Uterus (tissue), 3 donors: ENCODE measurements at regions not wholly inside any gene's neighbourhood (a gene's known extent, or its start where the extent isn't known, plus 50 kb on each side); places are given as distances from the start of the nearest gene placed in this dataset.
"Not testable (repeated sequence)": the region's sequence is repeated elsewhere in the genome, so short reads cannot be mapped to it uniquely, and the experiment has no call there.

ENCODE experiments used
- DNase-seq, 2 donors: peaks; one replicate each; pipeline ENCODE4 v3.0.0-alpha.2; 2019 to 2020
- H3K27ac ChIP-seq, 2 donors: fragments of 200-600 bp; sonication (generic); 1 replicate in 1 of 2; 2 replicates in 1 of 2; pipeline ENCODE4 v1.5.1; 2016 to 2018
- H3K27me3 ChIP-seq, 2 donors: fragments of 200-600 bp; sonication (generic); one replicate each; pipeline ENCODE4 v1.5.1; 2018 to 2019; ENCODE audit warnings: control low read depth in 1 of 2
- H3K36me3 ChIP-seq, 2 donors: fragments of 200-600 bp; sonication (generic); one replicate each; pipeline ENCODE4 v1.5.1; 2019; ENCODE audit warnings: control low read depth in 1 of 2
- H3K4me1 ChIP-seq, 2 donors: fragments of 200-600 bp; sonication (generic); one replicate each; pipeline ENCODE4 v1.5.1; 2018 to 2019; ENCODE audit warnings: control low read depth in 1 of 2
- H3K4me3 ChIP-seq, 2 donors: fragments of 200-600 bp; sonication (generic); 1 replicate in 1 of 2; 2 replicates in 1 of 2; pipeline ENCODE4 v1.5.1; 2018 to 2019; ENCODE audit warnings: mild to moderate bottlenecking in 1 of 2
- H3K9me3 ChIP-seq, 2 donors: fragments of 200-600 bp; sonication (generic); one replicate each; pipeline ENCODE4 v1.5.1; 2019; ENCODE audit warnings: control low read depth in 1 of 2
- CTCF ChIP-seq, 4 experiments: fragments of 200-600 bp in 2 of 4; fragments of 450-650 bp in 2 of 4; sonication (generic) in 2 of 4; IDR thresholded peaks; one replicate each; pipeline ENCODE4 v1.5.1; 2016 to 2019; ENCODE audit warnings: antibody characterized with exemption in 4 of 4, mild to moderate bottlenecking in 2 of 4, moderate library complexity in 1 of 4
- POLR2A ChIP-seq, 2 donors: fragments of 450-650 bp; IDR thresholded peaks; one replicate each; pipeline ENCODE4 v1.6.1; 2016; ENCODE audit warnings: antibody characterized with exemption in 2 of 2, mild to moderate bottlenecking in 1 of 2, moderate library complexity in 1 of 2
- intact Hi-C: fragments of 100-400 bp; cut with DNase I; formaldehyde crosslinking; loops from one replicate; pipeline ENCODE4 v1.15.1; 2023; ENCODE audit warnings: low total_unique reads
- donor health status: DM: yes; HTN: yes; CAD: no.

- no peak for DNase-seq
- no peaks in the 10 kb centered on the region for H3K4me1 ChIP-seq
- no peaks in the 10 kb centered on the region for H3K27me3 ChIP-seq
- H3K4me3 ChIP-seq: no peak overlapping the region
- intact Hi-C loops: no loop called here
- TF ChIP-seq CTCF (IDR thresholded peaks at IDR 0.05): no peak
- TF ChIP-seq POLR2A (IDR thresholded peaks at IDR 0.05): no peak
- no peaks in the 10 kb centered on the region for H3K36me3 ChIP-seq
- no peak overlapping the region for H3K27ac ChIP-seq
- no peaks in the 10 kb centered on the region for H3K9me3 ChIP-seq
Measured at GRCh38 chr6:15016813-15017212, 229.1 kb upstream of the JARID2 start.

- no peak for DNase-seq
- H3K27ac ChIP-seq: no peak overlapping the region
- H3K36me3 ChIP-seq: no peaks in the 10 kb centered on the region
- H3K4me3 ChIP-seq: no peak overlapping the region
- no peaks in the 10 kb centered on the region for H3K27me3 ChIP-seq
- no peaks in the 10 kb centered on the region for H3K9me3 ChIP-seq
- no peaks in the 10 kb centered on the region for H3K4me1 ChIP-seq
- TF ChIP-seq CTCF (IDR thresholded peaks at IDR 0.05): no peak
- TF ChIP-seq POLR2A (IDR thresholded peaks at IDR 0.05): no peak
- intact Hi-C loops: no loop called here
Measured at GRCh38 chr6:15017261-15017660, 228.6 kb upstream of the JARID2 start.

DNA sequence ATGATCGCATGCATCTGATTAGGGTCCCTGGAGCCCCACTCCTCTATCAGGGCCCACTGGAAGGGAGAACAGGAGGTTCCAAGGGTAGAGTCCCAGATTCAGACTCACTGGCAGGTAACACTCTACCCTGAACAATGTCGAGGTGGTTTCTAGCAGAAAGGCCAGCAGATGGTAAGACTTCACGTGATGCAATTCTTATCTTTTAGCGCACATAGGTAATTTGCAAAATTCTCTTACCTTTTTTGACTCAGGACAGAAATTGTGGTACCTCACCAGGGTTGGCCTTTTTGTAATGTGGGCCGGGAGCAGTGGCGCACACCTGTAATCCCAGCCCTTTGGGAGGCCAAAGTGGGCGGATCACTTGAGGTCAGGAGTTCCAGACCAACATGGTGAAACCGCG, 228.1 kb upstream of the JARID2 start:
- intact Hi-C loops: no loop called here
- no peaks in the 10 kb centered on the region for H3K27me3 ChIP-seq

DNA sequence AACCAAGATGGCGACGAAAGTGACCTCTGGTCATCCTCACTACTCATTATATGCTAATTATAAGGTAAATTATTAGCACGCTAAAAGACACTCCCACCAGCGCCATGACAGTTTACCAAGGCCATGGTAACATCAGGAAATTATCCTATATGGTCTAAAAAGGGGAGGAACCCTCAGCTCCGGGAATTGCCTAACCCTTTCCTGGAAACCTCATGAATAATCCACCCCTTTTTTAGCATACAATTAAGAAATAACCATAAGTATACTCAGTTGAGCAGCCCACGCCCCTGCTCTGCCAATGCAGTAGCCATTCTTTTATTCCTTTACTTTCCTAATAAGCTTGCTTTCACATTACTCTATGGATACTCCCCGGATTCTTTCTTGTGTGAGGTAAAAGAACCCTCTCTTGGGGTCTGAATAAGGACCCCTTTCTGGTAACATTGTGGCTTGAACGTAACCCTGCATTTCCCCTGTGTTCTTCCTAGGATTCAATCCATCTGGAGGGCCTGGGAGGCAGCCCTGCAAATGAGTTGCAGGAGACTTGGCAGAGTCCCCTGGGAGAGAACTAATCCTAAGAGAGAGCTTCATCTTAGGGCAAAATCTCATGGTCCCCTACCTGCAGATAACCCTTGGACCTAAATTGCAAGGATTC, 225.6 kb upstream of the JARID2 start:
- TF ChIP-seq CTCF (IDR thresholded peaks at IDR 0.05) (no peak), POLR2A (IDR thresholded peaks at IDR 0.05) (no peak)
- Histone ChIP-seq H3K4me3 (no peak overlapping the region), H3K27me3 (no peaks in the 10 kb centered on the region), H3K4me1 (no peaks in the 10 kb centered on the region), H3K27ac (no peak overlapping the region), H3K9me3 (no peaks in the 10 kb centered on the region), H3K36me3 (no peaks in the 10 kb centered on the region)
- no peak for DNase-seq
- intact Hi-C loops: no loop called here

More for the DNA sequence above, 228.1 kb upstream of the JARID2 start:
- Histone ChIP-seq H3K4me1 (no peaks in the 10 kb centered on the region), H3K36me3 (no peaks in the 10 kb centered on the region), H3K27ac (no peak overlapping the region), H3K4me3 (no peak overlapping the region), H3K9me3 (no peaks in the 10 kb centered on the region)
- TF ChIP-seq POLR2A (IDR thresholded peaks at IDR 0.05): no peak
- TF ChIP-seq CTCF (IDR thresholded peaks at IDR 0.05): no peak
- DNase-seq: no peak

- no peaks in the 10 kb centered on the region for H3K4me1 ChIP-seq
- H3K36me3 ChIP-seq: no peaks in the 10 kb centered on the region
- DNase-seq: no peak
- intact Hi-C loops: no loop called here
- TF ChIP-seq POLR2A (IDR thresholded peaks at IDR 0.05) (no peak), CTCF (IDR thresholded peaks at IDR 0.05) (no peak)
- no peaks in the 10 kb centered on the region for H3K9me3 ChIP-seq
- H3K27ac ChIP-seq: no peak overlapping the region
- H3K27me3 ChIP-seq: no peaks in the 10 kb centered on the region
- H3K4me3 ChIP-seq: no peak overlapping the region
Measured at GRCh38 chr6:15021074-15021473, 224.8 kb upstream of the JARID2 start.

DNA sequence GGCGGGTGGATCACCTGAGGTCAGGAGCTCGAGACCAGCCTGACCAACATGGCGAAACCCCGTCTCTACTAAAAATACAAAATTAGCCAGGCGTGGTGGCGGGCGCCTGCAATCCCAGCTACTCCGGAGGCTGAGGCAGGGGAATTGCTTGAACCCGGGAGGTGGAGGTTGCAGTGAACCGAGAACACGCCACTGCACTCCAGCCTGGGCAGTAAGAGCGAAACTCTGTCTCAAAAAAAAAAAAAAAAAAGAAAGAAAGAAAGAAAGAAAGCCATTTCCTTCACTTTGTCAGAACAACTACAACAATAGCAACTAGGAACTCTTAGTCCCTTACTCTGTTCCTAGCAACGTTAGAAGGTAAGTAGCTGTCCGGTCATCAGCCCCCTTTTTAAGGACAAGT, 222.9 kb upstream of the JARID2 start:
- DNase-seq, H3K36me3 ChIP-seq, intact Hi-C loops, H3K9me3 ChIP-seq, H3K4me3 ChIP-seq, H3K27ac ChIP-seq, H3K4me1 ChIP-seq, H3K27me3 ChIP-seq: not testable (repeated sequence)
